Transverse colon (tissue), 4 donors: ENCODE measurements at regions not wholly inside any gene's neighbourhood (a gene's known extent, or its start where the extent isn't known, plus 50 kb on each side); places are given as distances from the start of the nearest gene placed in this dataset.
"Not testable (repeated sequence)": the region's sequence is repeated elsewhere in the genome, so short reads cannot be mapped to it uniquely, and the experiment has no call there.

Experiments used
- DNase-seq: peaks from one replicate; pipeline ENCODE4 v3.0.0-alpha.2; 2019
- H3K27ac ChIP-seq, 4 donors: fragments of 200-600 bp; sonication (generic); 2 replicates each; pipeline ENCODE4 v1.5.1; 2016 to 2018; ENCODE audit warnings: inconsistent platforms in 4 of 4
- H3K27me3 ChIP-seq: fragments of 200-600 bp; sonication (generic); 2 replicates; pipeline ENCODE4 v1.5.1; 2017; ENCODE audit warnings: inconsistent platforms
- H3K36me3 ChIP-seq, 4 donors: fragments of 200-600 bp; sonication (generic); 2 replicates each; pipeline ENCODE4 v1.5.1; 2017 to 2019; ENCODE audit warnings: inconsistent platforms in 4 of 4
- H3K4me1 ChIP-seq, 4 donors: fragments of 200-600 bp; sonication (generic); 2 replicates each; pipeline ENCODE4 v1.5.1; 2017 to 2020; ENCODE audit warnings: inconsistent platforms in 4 of 4
- H3K4me3 ChIP-seq, 4 donors: fragments of 200-600 bp; sonication (generic); 1 replicate in 1 of 4; 2 replicates in 3 of 4; pipeline versions ENCODE4 v1.5.1 to v1.6.1; 2017 to 2019; ENCODE audit warnings: inconsistent platforms in 4 of 4
- H3K9me3 ChIP-seq, 2 donors: fragments of 200-600 bp; sonication (generic); 2 replicates each; pipeline ENCODE4 v1.5.1; 2017 to 2019; ENCODE audit warnings: inconsistent platforms in 2 of 2
- CTCF ChIP-seq, 5 experiments: fragments of 200-600 bp in 3 of 5; fragments of 450-650 bp in 2 of 5; sonication (generic) in 3 of 5; IDR thresholded peaks; 1 replicate in 2 of 5; 2 replicates in 3 of 5; pipeline ENCODE4 v1.5.1; 2016 to 2017; ENCODE audit warnings: antibody characterized with exemption in 5 of 5, inconsistent platforms in 3 of 5, mild to moderate bottlenecking in 2 of 5, moderate library complexity in 1 of 5
- EP300 ChIP-seq: sonication (generic); formaldehyde crosslinking; IDR thresholded peaks from one replicate; pipeline ENCODE4 v1.6.1; 2017; ENCODE audit warnings: antibody characterized with exemption, low read depth
- POLR2A ChIP-seq: fragments of 450-650 bp; IDR thresholded peaks from one replicate; pipeline ENCODE4 v1.6.1; 2016; ENCODE audit warnings: antibody characterized with exemption, mild to moderate bottlenecking, moderate library complexity
- POLR2AphosphoS5 ChIP-seq, 3 donors: sonication (generic); formaldehyde crosslinking; IDR thresholded peaks; one replicate each; pipeline ENCODE4 v1.6.1; 2016; ENCODE audit warnings: antibody characterized with exemption in 3 of 3
- WGBS, 2 donors: methylation state at CpG; one replicate each; pipeline ENCODE4 v1.1.5; 2018; ENCODE audit warnings: low coverage in 1 of 2; 5-methylcytosine and 5-hydroxymethylcytosine counted together
- in situ Hi-C, 4 donors: fragments of 200-750 bp; cut with MboI; loops; one replicate each; pipeline versions ENCODE4 v1.15.0 to v1.15.1; 2017; ENCODE audit warnings: low sequenced_read_pairs in 3 of 4, low pct_ligation_motif_present in 1 of 4, low pct_unique_long_range_greater_than_20kb in 1 of 4
- intact Hi-C: fragments of 100-400 bp; cut with DNase I; formaldehyde crosslinking; loops from one replicate; pipeline ENCODE4 v1.15.1; 2023; ENCODE audit warnings: low total_unique reads

GRCh38 chr14:35929186-35929585 lies 103.0 kb downstream of the BRMS1L start:
- TF ChIP-seq EP300, result no peak
- no peak for TF ChIP-seq POLR2A
- TF ChIP-seq CTCF (IDR thresholded peaks at IDR 0.05), result no peak
- no peak for TF ChIP-seq POLR2AphosphoS5 (IDR thresholded peaks at IDR 0.05)
- intact Hi-C loops (no loop called here), in situ Hi-C loops (no loop called here)
- no peak for DNase-seq
- Histone ChIP-seq H3K36me3 (no peaks in the 10 kb centered on the region), H3K9me3 (no peaks in the 10 kb centered on the region), H3K27ac (no peak overlapping the region), H3K27me3 (no peaks in the 10 kb centered on the region), H3K4me3 (no peak overlapping the region), H3K4me1 (no peaks in the 10 kb centered on the region)
- WGBS, 2 donors, result 54 to 59% methylated on average over 4 of the region's 4 CpGs

- Histone ChIP-seq H3K27ac (no peak overlapping the region), H3K36me3 (no peaks in the 10 kb centered on the region), H3K4me3 (no peak overlapping the region), H3K9me3 (no peaks in the 10 kb centered on the region), H3K4me1 (no peaks in the 10 kb centered on the region), H3K27me3 (no peaks in the 10 kb centered on the region)
- DNase-seq, result no peak
- in situ Hi-C loops, result no loop called here
- intact Hi-C loops, result no loop called here
- no peak for TF ChIP-seq POLR2A
- WGBS, 2 donors, result 74 to 100% methylated on average over 2 to 3 of the region's 3 CpGs
Measured at GRCh38 chr14:35927727-35928126, 101.6 kb downstream of the BRMS1L start.

DNA sequence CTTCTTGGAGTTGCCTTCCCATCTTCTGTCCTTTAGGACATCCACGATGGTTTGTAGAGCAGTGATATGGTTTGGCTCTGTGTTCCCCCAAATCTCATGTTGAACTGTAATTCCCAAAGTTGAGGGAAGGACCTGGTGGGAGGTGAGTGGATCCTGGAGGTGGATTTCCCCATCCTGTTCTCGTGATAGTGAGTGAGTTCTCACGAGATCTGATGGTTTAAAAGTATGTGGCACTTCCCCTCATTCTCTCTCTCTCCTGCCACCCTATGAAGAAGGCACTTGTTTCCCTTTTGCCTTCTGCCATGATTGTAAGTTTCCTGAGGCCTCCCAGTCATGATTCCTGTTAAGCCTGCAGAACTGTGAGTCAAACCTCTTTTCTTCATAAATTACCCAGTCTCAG lies 99.2 kb downstream of the BRMS1L start:
- no peak for TF ChIP-seq POLR2A
- H3K4me1 ChIP-seq, result no peaks in the 10 kb centered on the region
- intact Hi-C loops, result no loop called here
- in situ Hi-C loops, result no loop called here
- 75 to 89% methylated on average over 3 of the region's 3 CpGs for WGBS, 2 donors
- H3K27me3 ChIP-seq, result no peaks in the 10 kb centered on the region
- H3K9me3 ChIP-seq, result no peaks in the 10 kb centered on the region
- no peak for DNase-seq
- no peak overlapping the region for H3K27ac ChIP-seq
- no peak overlapping the region for H3K4me3 ChIP-seq
- H3K36me3 ChIP-seq, result no peaks in the 10 kb centered on the region

DNA sequence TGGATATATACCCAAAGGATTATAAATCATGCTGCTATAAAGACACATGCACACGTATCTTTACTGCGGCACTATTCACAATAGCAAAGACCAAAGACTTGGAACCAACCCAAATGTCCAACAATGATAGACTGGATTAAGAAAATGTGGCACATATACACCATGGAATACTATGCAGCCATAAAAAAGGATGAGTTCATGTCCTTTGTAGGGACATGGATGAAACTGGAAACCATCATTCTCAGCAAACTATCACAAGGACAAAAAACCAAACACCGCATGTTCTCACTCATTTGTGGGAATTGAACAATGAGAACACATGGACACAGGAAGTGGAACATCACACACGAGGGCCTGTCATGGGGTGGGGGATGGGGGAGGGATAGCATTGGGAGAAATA lies 96.5 kb downstream of the BRMS1L start:
- in situ Hi-C loops, H3K4me1 ChIP-seq, H3K27me3 ChIP-seq, H3K4me3 ChIP-seq, DNase-seq, H3K9me3 ChIP-seq, intact Hi-C loops, H3K36me3 ChIP-seq, H3K27ac ChIP-seq: not testable (repeated sequence)
- 89% methylated on average over 4 of the region's 4 CpGs; no CpG with 5 or more reads in 1 of the 2 donors for WGBS, 2 donors

- in situ Hi-C loops (no loop called here), intact Hi-C loops (no loop called here)
- Histone ChIP-seq H3K4me3 (no peak overlapping the region), H3K27me3 (no peaks in the 10 kb centered on the region), H3K4me1 (no peaks in the 10 kb centered on the region), H3K27ac (no peak overlapping the region), H3K9me3 (no peaks in the 10 kb centered on the region), H3K36me3 (no peaks in the 10 kb centered on the region)
- no peak for TF ChIP-seq CTCF (IDR thresholded peaks at IDR 0.05)
- no peak for TF ChIP-seq POLR2A
- no peak for TF ChIP-seq POLR2AphosphoS5 (IDR thresholded peaks at IDR 0.05)
- TF ChIP-seq EP300, result no peak
- DNase-seq, result no peak
Measured at GRCh38 chr14:35921745-35922144, 95.6 kb downstream of the BRMS1L start.
